Nucleus accumbens (tissue), 56 donors: ENCODE measurements at regions not wholly inside any gene's neighbourhood (a gene's known extent, or its start where the extent isn't known, plus 50 kb on each side); places are given as distances from the start of the nearest gene placed in this dataset.

Experiments used
- DNase-seq, 56 donors: peaks; one replicate each; lab custom pipeline; 2025; lab: John Stamatoyannopoulos, UW

DNA sequence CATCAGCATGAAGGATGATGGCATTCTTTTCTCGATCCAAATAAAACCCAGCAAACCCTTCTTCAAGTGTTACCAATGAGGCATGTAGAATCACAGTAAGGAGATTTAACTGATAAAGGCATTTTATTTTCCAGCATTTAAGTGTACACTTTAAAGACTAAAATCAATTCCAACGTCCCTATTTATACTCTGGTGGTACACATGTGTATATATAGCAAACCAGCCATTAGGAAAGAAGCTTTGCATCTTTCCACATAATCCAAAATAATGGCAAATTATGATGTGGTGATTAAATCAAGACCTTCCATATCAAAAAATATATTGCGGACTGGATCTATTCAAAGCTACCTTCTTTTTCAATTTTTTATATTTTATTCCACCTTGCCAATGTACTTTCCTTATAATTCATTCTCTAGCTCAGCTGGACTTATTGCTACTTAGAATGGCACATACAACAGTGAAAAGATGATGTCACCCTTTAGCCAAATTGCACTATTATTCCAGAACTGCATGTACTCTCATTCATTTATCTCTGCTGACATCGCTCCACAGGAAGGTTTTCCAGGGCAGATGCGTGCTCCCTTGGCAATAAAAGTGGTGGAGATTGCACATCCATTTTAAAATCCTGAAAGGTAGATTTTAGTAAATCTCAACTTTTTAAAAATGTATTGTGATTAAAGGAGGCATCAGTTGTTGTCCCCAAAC lies 63.3 kb upstream of the SLC30A5 start:
- no peak for DNase-seq

DNA sequence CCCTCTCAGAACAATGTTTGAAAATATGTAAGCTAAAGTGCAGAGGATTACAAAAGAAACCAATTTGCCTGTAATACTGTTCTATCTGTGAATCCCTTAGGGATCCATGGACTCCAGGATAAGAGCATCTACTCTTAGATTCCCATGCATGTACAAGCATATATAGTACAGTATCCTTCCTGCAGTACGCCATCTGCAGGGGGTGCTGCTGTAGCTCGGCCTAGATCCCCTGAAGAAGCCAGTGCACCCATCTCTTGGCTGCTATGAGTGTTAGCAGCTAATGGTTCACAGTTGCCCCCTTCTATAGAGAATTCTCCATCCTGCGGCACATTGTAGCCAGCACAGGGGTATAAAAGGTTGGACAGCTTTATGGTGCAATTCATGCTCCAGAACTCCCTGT lies 61.8 kb upstream of the SLC30A5 start:
- no peak for DNase-seq

- DNase-seq: no peak
These were observed 60.1 kb upstream of the SLC30A5 start for GRCh38 chr5:69033690-69034089.

DNA sequence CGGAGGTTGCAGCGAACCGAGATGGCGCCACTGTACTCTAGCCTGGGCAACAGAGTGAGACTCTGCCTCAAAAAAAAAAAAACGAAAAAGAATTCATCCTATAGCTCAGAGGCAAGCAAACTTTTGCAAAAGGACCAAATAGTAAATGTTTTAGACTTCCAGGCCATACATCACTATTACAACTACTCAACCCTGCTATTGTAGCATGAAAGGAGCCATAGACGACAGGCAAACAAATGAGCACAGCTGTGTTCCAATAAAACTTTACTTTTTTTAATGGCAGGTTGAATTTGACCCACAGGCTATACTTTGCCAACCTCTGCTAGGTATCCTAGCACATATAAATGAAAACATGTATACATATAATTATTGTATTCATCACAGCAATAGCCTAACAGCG lies 58.9 kb upstream of the SLC30A5 start:
- no peak for DNase-seq

GRCh38 chr5:69035665-69036064 lies 58.1 kb upstream of the SLC30A5 start:
- DNase-seq: no peak

DNA sequence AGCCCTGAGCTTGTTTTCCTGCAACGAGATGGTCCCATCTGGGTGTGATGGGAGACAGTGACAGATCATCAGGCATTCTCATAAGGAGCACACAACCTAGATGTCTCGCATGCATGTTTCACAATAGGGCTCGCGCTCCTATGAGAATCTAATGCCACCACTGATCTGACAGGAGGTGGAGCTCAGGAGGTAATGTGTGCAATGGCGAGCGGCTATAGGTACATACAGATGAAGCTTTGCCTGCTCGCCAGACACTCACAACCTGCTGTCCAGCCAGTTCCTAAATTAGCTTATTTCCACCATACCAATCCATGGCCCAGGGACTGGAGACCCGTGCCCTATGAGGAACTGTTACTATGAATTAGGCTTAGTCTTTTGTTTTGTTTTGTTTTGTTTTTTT lies 55.3 kb upstream of the SLC30A5 start:
- no peak for DNase-seq

DNA sequence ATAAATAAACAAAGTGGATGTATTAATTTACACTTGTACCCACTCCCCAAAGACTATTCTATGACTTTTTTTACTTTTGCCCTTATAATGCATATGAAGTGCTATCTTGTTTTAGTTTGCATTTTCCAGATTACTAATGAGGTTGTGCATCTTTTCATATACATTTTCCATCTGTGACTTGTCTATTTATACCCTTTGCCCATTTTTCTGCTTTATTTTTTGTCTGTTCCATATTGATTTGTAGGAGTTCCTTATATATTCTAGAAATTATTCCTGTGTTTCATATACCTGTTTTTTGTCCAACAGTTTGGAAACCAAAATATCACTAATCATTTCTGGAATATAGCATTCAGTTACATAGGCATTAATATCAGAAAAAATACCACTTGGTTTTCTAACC lies 54.0 kb upstream of the SLC30A5 start:
- DNase-seq: no peak

DNA sequence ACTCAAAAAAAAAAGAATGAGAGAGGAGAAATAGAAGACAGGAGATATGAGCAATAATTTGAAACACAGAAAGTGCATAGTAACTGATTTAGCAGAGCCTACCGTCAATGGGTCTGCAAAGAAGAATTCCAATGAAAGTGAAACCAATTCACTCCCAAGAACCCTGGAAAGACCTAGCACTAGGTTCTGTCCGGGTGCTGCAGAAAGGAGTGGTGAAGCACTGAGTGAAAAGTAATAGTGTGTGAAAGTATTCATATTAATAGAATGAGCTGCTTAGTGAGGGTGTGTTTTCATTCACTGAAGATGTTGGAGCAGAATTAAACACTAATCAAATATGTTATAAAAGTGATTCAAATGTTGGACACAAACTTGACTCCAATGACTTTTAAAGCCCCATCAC lies 51.3 kb upstream of the SLC30A5 start:
- no peak for DNase-seq

- peak in 52 of 56 donors; percentile 2 to 88 (median 67) for DNase-seq
These were observed 50.7 kb upstream of the SLC30A5 start for GRCh38 chr5:69042915-69043654.

- DNase-seq: no peak
These were observed 50.2 kb upstream of the SLC30A5 start for GRCh38 chr5:69043655-69043996.
